Tibial artery (tissue), 4 donors: ENCODE measurements at regions not wholly inside any gene's neighbourhood (a gene's known extent, or its start where the extent isn't known, plus 50 kb on each side); places are given as distances from the start of the nearest gene placed in this dataset.

Source experiments
- DNase-seq, 2 donors: peaks; one replicate each; pipeline ENCODE4 v3.0.0-alpha.2; 2019
- H3K27ac ChIP-seq, 2 donors: fragments of 200-600 bp; sonication (generic) in 1 of 2; 1 replicate in 1 of 2; 2 replicates in 1 of 2; pipeline ENCODE4 v1.5.1; 2018 to 2019; ENCODE audit warnings: mild to moderate bottlenecking in 1 of 2
- H3K27me3 ChIP-seq, 2 donors: fragments of 200-600 bp; sonication (generic) in 1 of 2; one replicate each; pipeline versions ENCODE4 v1.5.1 to v1.6.0; 2016 to 2019
- H3K36me3 ChIP-seq, 3 donors: fragments of 200-600 bp; sonication (generic) in 2 of 3; one replicate each; pipeline ENCODE4 v1.5.1; 2016 to 2019; ENCODE audit warnings: mild to moderate bottlenecking in 2 of 3
- H3K4me1 ChIP-seq, 4 donors: fragments of 200-600 bp; sonication (generic) in 2 of 4; 1 replicate in 3 of 4; 2 replicates in 1 of 4; pipeline ENCODE4 v1.5.1; 2016 to 2019
- H3K4me3 ChIP-seq, 2 donors: fragments of 200-600 bp; sonication (generic) in 1 of 2; 1 replicate in 1 of 2; 2 replicates in 1 of 2; pipeline ENCODE4 v1.5.1; 2018 to 2019; ENCODE audit warnings: mild to moderate bottlenecking in 2 of 2
- H3K9me3 ChIP-seq, 3 donors: fragments of 200-600 bp; sonication (generic) in 1 of 3; one replicate each; pipeline ENCODE4 v1.5.1; 2016 to 2019
- intact Hi-C: fragments of 100-400 bp; cut with DNase I; formaldehyde crosslinking; loops from one replicate; pipeline ENCODE4 v1.15.0; 2023; ENCODE audit warnings: low total_unique reads
- TF ChIP-seq, protein P1 (sequence below), 2 experiments: fragments of 200-600 bp in 1 of 2; fragments of 450-650 bp in 1 of 2; IDR thresholded peaks; one replicate each; pipeline ENCODE4 v1.5.1; 2017 to 2019; ENCODE audit warnings: antibody characterized with exemption in 2 of 2, mild to moderate bottlenecking in 1 of 2, moderate library complexity in 1 of 2

DNA sequence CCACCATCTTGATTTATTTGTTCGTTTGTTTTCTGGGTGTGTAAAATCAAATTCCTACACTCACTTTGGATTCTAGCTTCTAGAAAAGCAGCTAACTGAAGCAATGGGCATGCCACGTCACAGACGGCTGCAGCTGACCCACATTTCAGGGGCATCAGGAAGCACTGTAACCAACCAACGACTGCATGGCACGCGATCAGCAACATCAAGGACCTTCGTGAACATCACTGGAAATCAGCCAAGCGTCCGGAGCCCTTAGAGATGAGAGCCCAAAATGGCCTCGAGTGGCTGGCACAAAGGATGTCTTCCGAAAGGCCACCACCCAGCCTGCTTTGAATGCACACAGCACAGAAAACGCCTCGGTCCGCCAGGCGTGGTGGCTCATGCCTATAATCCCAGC, 191.1 kb downstream of the OLFM1 start:
- no peaks in the 10 kb centered on the region for H3K9me3 ChIP-seq
- H3K27me3 ChIP-seq = peaks cover 0 to 96% of the 10 kb centered on the region in 2 donors
- no peak for DNase-seq
- TF ChIP-seq, protein P1, sequence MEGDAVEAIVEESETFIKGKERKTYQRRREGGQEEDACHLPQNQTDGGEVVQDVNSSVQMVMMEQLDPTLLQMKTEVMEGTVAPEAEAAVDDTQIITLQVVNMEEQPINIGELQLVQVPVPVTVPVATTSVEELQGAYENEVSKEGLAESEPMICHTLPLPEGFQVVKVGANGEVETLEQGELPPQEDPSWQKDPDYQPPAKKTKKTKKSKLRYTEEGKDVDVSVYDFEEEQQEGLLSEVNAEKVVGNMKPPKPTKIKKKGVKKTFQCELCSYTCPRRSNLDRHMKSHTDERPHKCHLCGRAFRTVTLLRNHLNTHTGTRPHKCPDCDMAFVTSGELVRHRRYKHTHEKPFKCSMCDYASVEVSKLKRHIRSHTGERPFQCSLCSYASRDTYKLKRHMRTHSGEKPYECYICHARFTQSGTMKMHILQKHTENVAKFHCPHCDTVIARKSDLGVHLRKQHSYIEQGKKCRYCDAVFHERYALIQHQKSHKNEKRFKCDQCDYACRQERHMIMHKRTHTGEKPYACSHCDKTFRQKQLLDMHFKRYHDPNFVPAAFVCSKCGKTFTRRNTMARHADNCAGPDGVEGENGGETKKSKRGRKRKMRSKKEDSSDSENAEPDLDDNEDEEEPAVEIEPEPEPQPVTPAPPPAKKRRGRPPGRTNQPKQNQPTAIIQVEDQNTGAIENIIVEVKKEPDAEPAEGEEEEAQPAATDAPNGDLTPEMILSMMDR (IDR thresholded peaks at IDR 0.05) = no peak
- intact Hi-C loops = no loop called here
- H3K27ac ChIP-seq = no peak overlapping the region
- H3K36me3 ChIP-seq = no peaks in the 10 kb centered on the region
- H3K4me1 ChIP-seq = peaks cover 0 to 5% (median 0%) of the 10 kb centered on the region in 4 donors
- H3K4me3 ChIP-seq = no peak overlapping the region

DNA sequence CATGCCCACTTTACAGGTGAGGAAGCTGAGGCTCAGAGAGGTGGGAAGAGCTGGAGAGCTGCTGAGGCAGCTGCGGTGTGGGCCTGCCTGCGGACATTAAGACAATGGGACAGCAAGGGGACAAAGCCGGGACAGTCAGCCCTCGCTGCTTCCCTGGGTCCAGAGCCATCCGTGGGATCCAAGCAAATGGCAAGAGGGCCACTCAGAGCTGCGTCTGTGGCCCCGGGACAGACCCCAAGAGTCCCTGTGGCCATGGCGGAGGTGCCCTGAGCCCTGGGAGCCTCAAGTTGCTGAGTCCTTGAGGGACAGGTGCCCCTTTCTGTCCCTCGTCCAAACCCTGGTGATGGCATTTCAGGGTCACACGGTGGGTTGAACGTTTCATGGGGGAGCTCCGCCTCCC, 191.9 kb downstream of the OLFM1 start:
- H3K9me3 ChIP-seq = no peaks in the 10 kb centered on the region
- peaks cover 0 to 88% of the 10 kb centered on the region in 2 donors for H3K27me3 ChIP-seq
- no peaks in the 10 kb centered on the region for H3K36me3 ChIP-seq
- no peak overlapping the region for H3K4me3 ChIP-seq
- H3K4me1 ChIP-seq = peaks cover 0 to 5% (median 0%) of the 10 kb centered on the region in 4 donors
- H3K27ac ChIP-seq = no peak overlapping the region
- intact Hi-C loops = no loop called here
- TF ChIP-seq, protein P1 (IDR thresholded peaks at IDR 0.05) = no peak
- no peak for DNase-seq

DNA sequence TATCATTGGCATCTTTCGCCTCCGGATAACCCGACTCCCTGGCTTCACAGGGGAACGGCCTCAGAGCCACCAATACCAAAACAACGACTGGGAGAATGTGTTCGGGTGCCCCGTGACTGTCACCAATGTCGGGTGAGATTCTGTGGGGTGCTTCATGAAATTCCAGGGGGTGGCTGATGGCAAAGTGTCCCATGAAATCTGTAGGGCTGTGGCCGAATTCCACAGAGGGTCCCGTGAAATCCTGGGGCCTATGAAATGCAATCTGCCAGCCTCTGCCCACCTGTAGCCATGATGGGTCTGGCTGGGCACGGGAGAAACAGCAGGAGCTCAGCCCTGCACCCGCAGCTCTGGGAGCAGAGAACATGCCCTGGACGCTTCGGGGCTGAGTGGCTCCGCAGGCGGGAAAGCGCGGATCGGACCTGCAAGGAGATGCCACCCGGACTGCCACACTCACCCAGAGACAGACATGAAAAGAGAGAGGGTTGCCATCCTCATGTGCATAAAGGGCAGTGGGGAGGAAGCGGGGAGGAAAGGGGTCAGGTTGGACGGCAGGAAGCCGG, 192.4 kb downstream of the OLFM1 start:
- intact Hi-C loops = no loop called here
- Histone ChIP-seq H3K4me1 (peaks cover 0 to 5% (median 0%) of the 10 kb centered on the region in 4 donors), H3K9me3 (no peaks in the 10 kb centered on the region), H3K27me3 (peaks cover 0 to 83% of the 10 kb centered on the region in 2 donors), H3K27ac (no peak overlapping the region), H3K36me3 (no peaks in the 10 kb centered on the region), H3K4me3 (no peak overlapping the region)
- TF ChIP-seq, protein P1 (IDR thresholded peaks at IDR 0.05) = no peak
- no peak for DNase-seq

DNA sequence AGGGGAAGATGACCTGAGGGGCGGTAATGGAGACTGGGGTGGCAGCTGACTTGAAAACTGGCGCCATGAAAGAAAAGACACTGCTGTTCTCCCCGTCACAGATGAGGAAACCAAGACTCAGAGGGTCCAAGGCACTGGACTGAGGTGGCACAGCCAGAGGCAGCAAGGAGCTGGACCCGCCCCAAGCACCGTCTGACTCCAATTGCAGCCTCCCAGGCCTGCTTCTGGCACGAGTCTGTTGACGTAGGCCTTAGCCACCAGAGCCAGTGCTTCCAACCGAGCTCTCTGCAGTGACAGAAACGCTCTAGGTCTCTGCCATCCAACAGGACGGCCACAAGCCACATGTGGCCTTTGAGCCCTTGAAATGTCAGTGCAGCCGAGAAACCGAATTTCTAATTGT, 193.2 kb downstream of the OLFM1 start:
- H3K9me3 ChIP-seq = no peaks in the 10 kb centered on the region
- H3K4me1 ChIP-seq = peaks cover 0 to 5% (median 0%) of the 10 kb centered on the region in 4 donors
- no peak overlapping the region for H3K27ac ChIP-seq
- no peaks in the 10 kb centered on the region for H3K36me3 ChIP-seq
- TF ChIP-seq, protein P1 (IDR thresholded peaks at IDR 0.05) = no peak
- intact Hi-C loops = no loop called here
- H3K4me3 ChIP-seq = no peak overlapping the region
- no peak for DNase-seq
- H3K27me3 ChIP-seq = peaks cover 0 to 75% of the 10 kb centered on the region in 2 donors

DNA sequence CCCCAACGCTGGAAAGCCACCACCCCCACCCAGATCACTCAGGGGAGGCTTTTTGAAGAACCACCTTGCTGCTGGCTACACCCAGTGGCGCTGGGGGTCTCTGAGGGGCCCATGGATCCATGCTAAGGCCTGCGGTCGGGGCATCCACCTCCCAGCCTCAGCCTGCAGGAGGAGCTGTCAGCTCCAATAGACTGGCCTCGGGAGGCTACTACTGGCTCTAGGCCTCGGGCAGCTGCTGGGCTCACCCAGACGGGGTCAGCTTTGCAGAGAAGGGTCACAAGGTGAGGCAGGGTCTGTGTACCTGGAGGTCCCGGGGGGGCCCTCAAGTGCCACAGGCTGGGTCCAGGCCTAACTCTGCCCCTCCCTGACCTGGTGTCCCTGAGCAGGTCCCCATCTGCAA, 193.7 kb downstream of the OLFM1 start:
- H3K36me3 ChIP-seq = no peaks in the 10 kb centered on the region
- H3K27ac ChIP-seq = no peak overlapping the region
- H3K9me3 ChIP-seq = no peaks in the 10 kb centered on the region
- peaks cover 0 to 70% of the 10 kb centered on the region in 2 donors for H3K27me3 ChIP-seq
- peaks cover 0 to 5% (median 0%) of the 10 kb centered on the region in 4 donors for H3K4me1 ChIP-seq
- TF ChIP-seq, protein P1 (IDR thresholded peaks at IDR 0.05) = no peak
- no peak for DNase-seq
- no peak overlapping the region for H3K4me3 ChIP-seq
- intact Hi-C loops = no loop called here
